IgD-negative memory B cell (primary cell): ENCODE measurements at regions not wholly inside any gene's neighbourhood (a gene's known extent, or its start where the extent isn't known, plus 50 kb on each side); places are given as distances from the start of the nearest gene placed in this dataset.
A peak's percentile ranks its signal among the peaks of the same experiment; 100 is the strongest.
"Not testable (repeated sequence)": the region's sequence is repeated elsewhere in the genome, so short reads cannot be mapped to it uniquely, and the experiment has no call there.

Source experiments
- H3K27ac Mint-ChIP-seq, 3 donors: one replicate each; pipeline ENCODE4 v1.8.0; 2020 to 2022; ENCODE audit warnings: mild to moderate bottlenecking in 3 of 3, mixed read lengths in 3 of 3, moderate library complexity in 1 of 3
- H3K27me3 Mint-ChIP-seq: one replicate; pipeline ENCODE4 v1.8.0; 2021; ENCODE audit warnings: mixed read lengths
- H3K36me3 Mint-ChIP-seq: one replicate; pipeline ENCODE4 v1.8.0; 2020; ENCODE audit warnings: mild to moderate bottlenecking, mixed read lengths
- H3K4me1 Mint-ChIP-seq, 3 donors: one replicate each; pipeline ENCODE4 v1.8.0; 2020 to 2022; ENCODE audit warnings: mixed read lengths in 3 of 3, mild to moderate bottlenecking in 1 of 3
- H3K4me3 Mint-ChIP-seq, 4 donors: one replicate each; pipeline ENCODE4 v1.8.0; 2020 to 2022; ENCODE audit warnings: mild to moderate bottlenecking in 4 of 4, mixed read lengths in 4 of 4, moderate library complexity in 3 of 4
- H3K9me3 Mint-ChIP-seq, 3 donors: one replicate each; pipeline ENCODE4 v1.8.0; 2020 to 2021; ENCODE audit warnings: mixed read lengths in 3 of 3, mild to moderate bottlenecking in 1 of 3

DNA sequence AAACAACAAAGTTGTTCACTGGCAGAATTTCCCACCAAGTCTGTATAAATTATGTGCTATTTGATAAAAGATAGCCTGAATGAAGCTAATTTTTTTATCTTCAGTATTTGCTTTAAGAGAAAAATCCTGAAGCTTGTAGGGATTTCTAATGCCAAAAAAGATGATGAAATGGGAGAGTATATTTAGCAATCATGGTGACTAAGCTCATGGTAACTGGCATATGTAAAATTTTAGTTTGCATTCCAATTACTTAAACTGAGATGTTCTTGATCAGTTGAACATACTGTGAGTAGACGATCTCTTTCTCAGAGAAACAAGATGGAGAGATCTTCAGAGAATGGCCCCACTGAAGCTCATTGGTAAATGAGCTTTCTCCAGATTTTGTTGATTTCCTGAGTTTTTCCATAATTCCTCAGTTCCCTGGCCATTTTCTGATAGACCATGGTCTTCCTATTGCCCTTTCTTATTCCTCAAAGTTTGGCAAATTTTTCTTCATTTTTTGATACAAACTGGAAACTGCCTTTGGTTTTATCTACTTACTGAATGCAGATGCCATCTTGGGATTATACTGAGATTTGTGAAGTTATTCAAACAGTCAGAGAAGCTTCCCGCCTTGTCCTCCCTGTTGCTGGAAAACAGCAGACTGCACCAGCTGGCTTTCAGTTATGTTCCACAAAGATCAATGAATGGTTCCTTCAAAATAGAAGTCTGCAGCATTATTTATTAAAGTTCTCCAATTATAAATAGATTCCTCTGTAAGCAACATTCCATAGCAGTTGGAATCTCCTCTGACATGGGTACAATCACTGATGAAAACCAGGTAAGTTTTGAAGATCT, 68.3 kb upstream of the ALOX12 start:
- Mint-ChIP-seq H3K4me1 (peaks cover 0 to 6% (median 4%) of the 10 kb centered on the region in 3 donors), H3K27me3 (peaks cover 3% of the 10 kb centered on the region), H3K9me3 (peaks cover 0 to 4% (median 2%) of the 10 kb centered on the region in 3 donors), H3K27ac (no peak overlapping the region), H3K36me3 (peaks cover 9% of the 10 kb centered on the region), H3K4me3 (no peak overlapping the region)

- Mint-ChIP-seq H3K36me3 (peaks cover 9% of the 10 kb centered on the region), H3K27me3 (peaks cover 3% of the 10 kb centered on the region)
Measured at GRCh38 chr17:6928193-6928592, 67.7 kb upstream of the ALOX12 start.

GRCh38 chr17:6930749-6931148, 65.1 kb upstream of the ALOX12 start:
- Mint-ChIP-seq H3K4me3 (no peak overlapping the region), H3K27me3 (no peaks in the 10 kb centered on the region), H3K27ac (no peak overlapping the region), H3K36me3 (peaks cover 4% of the 10 kb centered on the region), H3K4me1 (peaks cover 0 to 2% (median 0%) of the 10 kb centered on the region in 3 donors), H3K9me3 (peaks cover 0 to 8% (median 0%) of the 10 kb centered on the region in 3 donors)

More at GRCh38 chr17:6928193-6928592, 67.7 kb upstream of the ALOX12 start:
- Mint-ChIP-seq H3K4me3 (no peak overlapping the region), H3K27ac (no peak overlapping the region), H3K9me3 (peaks cover 0 to 4% (median 2%) of the 10 kb centered on the region in 3 donors), H3K4me1 (peaks cover 0 to 5% (median 4%) of the 10 kb centered on the region in 3 donors)

GRCh38 chr17:6934544-6934943, 61.3 kb upstream of the ALOX12 start:
- peaks cover 0 to 12% (median 0%) of the 10 kb centered on the region in 3 donors for H3K9me3 Mint-ChIP-seq
- peaks cover 11% of the 10 kb centered on the region for H3K36me3 Mint-ChIP-seq
- not testable (repeated sequence) for H3K27me3 Mint-ChIP-seq, H3K4me3 Mint-ChIP-seq, H3K27ac Mint-ChIP-seq, H3K4me1 Mint-ChIP-seq

DNA sequence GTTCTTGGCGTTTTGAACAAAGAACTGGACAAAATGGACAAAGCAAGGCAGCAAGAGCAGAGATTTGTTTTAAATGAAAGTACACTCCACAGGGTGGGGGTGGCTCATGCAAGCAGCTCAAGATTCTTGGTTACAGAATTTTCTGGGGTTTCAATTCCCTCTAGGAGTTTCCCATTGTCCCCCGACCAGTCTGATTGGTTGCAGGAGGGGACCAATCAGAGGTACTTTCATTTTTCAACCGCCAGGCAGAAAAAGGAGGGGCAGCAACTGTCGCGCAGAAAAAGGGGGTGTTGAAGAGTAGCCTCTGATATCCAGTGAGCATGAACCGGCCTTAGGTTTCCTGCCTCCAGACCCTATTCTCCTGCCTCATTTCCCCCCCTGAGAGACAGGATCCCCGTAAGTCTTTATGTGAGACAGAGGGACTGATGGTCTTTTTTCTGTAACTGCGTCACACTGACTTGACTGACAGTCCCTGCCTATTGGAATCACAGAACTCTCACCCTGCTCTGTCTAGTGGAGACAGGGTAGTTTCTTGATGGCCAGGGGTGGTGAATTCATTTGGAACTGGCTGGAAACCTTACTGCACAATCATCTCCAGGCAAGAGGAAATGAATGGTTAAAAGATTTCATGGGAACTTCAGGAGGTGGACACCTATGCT, 59.4 kb upstream of the ALOX12 start:
- H3K9me3 Mint-ChIP-seq = peaks cover 0 to 12% (median 0%) of the 10 kb centered on the region in 3 donors
- H3K27me3 Mint-ChIP-seq = no peaks in the 10 kb centered on the region
- H3K36me3 Mint-ChIP-seq = peaks cover 8% of the 10 kb centered on the region
- H3K4me3 Mint-ChIP-seq = peak overlapping the region; percentile 71 to 94 (median 84)
- peaks cover 4 to 10% (median 8%) of the 10 kb centered on the region in 3 donors for H3K4me1 Mint-ChIP-seq
- peak overlapping the region; percentile 85 to 95 (median 93) for H3K27ac Mint-ChIP-seq

DNA sequence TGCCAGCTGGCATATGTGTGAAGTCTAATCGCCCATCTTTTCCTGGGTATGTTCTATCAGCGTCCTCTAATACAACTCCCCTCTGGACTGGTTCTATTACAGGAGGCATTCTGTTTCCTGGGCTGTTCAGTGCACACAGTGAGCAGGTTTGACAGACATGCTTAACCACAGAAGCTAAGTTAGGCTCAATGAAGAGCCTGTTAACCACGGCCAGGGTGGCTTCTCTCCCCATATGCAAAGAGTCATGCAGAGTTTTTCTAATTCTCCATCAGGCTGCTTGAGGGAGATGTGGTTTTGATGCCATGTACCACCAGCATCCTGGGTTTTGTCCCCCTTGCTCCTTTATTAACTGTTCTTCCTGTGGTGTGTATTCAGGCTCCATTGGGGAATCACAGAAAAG, 57.2 kb upstream of the ALOX12 start:
- no peaks in the 10 kb centered on the region for H3K27me3 Mint-ChIP-seq
- peak overlapping the region in 2 of 4 donors; percentile 23 to 43 for H3K4me3 Mint-ChIP-seq
- peaks cover 0 to 12% (median 0%) of the 10 kb centered on the region in 3 donors for H3K9me3 Mint-ChIP-seq
- H3K27ac Mint-ChIP-seq = no peak overlapping the region
- H3K4me1 Mint-ChIP-seq = peaks cover 4 to 10% (median 8%) of the 10 kb centered on the region in 3 donors
- peaks cover 8% of the 10 kb centered on the region for H3K36me3 Mint-ChIP-seq

DNA sequence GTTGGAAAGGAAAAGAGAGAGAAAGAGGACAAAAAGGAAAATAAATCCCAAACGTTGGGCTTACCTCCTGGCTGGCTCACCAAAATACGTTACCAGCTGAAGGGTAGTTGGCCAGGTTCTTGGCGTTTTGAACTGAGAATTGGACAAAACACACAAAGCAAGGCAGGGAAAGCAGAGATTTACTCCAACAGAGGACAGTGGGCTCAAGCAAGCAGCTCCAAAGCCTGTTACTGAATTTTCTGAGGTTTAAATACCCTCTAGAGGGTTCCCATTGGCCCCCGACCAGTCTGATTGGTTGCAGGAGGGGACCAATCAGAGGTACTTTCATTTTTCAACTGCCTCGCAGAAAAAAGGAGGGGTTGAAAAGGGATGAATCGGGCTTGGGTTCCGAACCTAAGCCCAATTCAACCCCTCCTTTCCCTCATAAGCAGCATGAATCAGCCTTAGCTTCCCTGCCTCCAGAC, 55.6 kb upstream of the ALOX12 start:
- no peaks in the 10 kb centered on the region for H3K27me3 Mint-ChIP-seq
- peaks cover 4 to 10% (median 8%) of the 10 kb centered on the region in 3 donors for H3K4me1 Mint-ChIP-seq
- peaks cover 0 to 4% (median 0%) of the 10 kb centered on the region in 3 donors for H3K9me3 Mint-ChIP-seq
- H3K27ac Mint-ChIP-seq = no peak overlapping the region
- H3K36me3 Mint-ChIP-seq = peaks cover 7% of the 10 kb centered on the region
- H3K4me3 Mint-ChIP-seq = peak overlapping the region in 1 of 4 donors; percentile 71

GRCh38 chr17:6941989-6942388, 53.9 kb upstream of the ALOX12 start:
- no peaks in the 10 kb centered on the region for H3K9me3 Mint-ChIP-seq
- H3K4me3 Mint-ChIP-seq = no peak overlapping the region
- H3K4me1 Mint-ChIP-seq = peaks cover 0 to 2% (median 0%) of the 10 kb centered on the region in 3 donors
- no peaks in the 10 kb centered on the region for H3K27me3 Mint-ChIP-seq
- no peaks in the 10 kb centered on the region for H3K36me3 Mint-ChIP-seq
- H3K27ac Mint-ChIP-seq = no peak overlapping the region

- Mint-ChIP-seq H3K27me3 (no peaks in the 10 kb centered on the region), H3K36me3 (no peaks in the 10 kb centered on the region), H3K4me1 (peaks cover 0 to 2% (median 0%) of the 10 kb centered on the region in 3 donors), H3K27ac (no peak overlapping the region), H3K4me3 (no peak overlapping the region), H3K9me3 (no peaks in the 10 kb centered on the region)
Measured at GRCh38 chr17:6943406-6943805, 52.4 kb upstream of the ALOX12 start.
